Urinary bladder (tissue), 4 donors: ENCODE measurements at regions not wholly inside any gene's neighbourhood (a gene's known extent, or its start where the extent isn't known, plus 50 kb on each side); places are given as distances from the start of the nearest gene placed in this dataset. TPM values are rescaled to one million over a fixed set of nuclear protein-coding genes. Genes with fewer than 3 reads are reported as not detected.
"Not testable (repeated sequence)": the region's sequence is repeated elsewhere in the genome, so short reads cannot be mapped to it uniquely, and the experiment has no call there.

Experiments
- DNase-seq: peaks from one replicate; pipeline ENCODE4 v3.0.0-alpha.2; 2015; ENCODE audit errors: extremely low spot score
- H3K27ac ChIP-seq: one replicate; pipeline ENCODE4 v1.5.1; 2013; ENCODE audit warnings: low read depth, mild to moderate bottlenecking, moderate library complexity
- H3K36me3 ChIP-seq: one replicate; pipeline ENCODE4 v1.6.1; 2013; ENCODE audit warnings: mild to moderate bottlenecking, moderate library complexity; ENCODE audit not compliant: insufficient read depth
- H3K4me1 ChIP-seq: one replicate; pipeline ENCODE4 v1.6.1; 2013; ENCODE audit warnings: mild to moderate bottlenecking, moderate library complexity; ENCODE audit not compliant: insufficient read depth
- H3K4me3 ChIP-seq: one replicate; pipeline ENCODE4 v1.5.1; 2013; ENCODE audit warnings: low read depth, low read length
- WGBS: extraction: QIAGEN DNeasy Blood & Tissue Kit; methylation state at CpG from one replicate; pipeline ENCODE4 v1.1.7; 2013; 5-methylcytosine and 5-hydroxymethylcytosine counted together
- small RNA-seq: library from RNA; depleted of rRNA; stranded (forward); fragments of <200 nt; gene quantifications from one replicate; pipeline ENCODE3, GENCODE V24; 2014
- donor health status: healthy with polysubstance abuse.
- donor health status: healthy.

DNA sequence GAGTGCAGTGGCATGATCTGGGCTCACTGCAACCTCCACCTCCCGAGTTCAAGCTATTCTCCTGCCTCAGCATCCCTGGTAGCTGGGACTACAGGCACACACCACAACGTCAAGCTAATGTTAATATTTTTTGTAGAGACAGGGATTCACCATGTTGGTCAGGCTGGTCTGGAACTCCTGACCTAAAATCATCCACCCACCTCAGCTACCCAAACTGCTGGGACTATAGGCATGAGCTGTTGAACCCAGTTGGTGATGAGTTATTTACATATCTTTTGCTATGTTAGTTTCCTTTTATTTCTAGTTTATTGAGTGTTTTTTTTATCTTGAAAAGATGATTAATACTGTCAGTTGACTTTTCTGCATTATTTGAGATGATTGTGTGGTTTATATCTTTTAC is 53.3 kb upstream of the GPR39 start:
- H3K36me3 ChIP-seq, H3K4me1 ChIP-seq, DNase-seq, H3K4me3 ChIP-seq, H3K27ac ChIP-seq: not testable (repeated sequence)
- WGBS = 61% methylated on average over 2 of the region's 2 CpGs

DNA sequence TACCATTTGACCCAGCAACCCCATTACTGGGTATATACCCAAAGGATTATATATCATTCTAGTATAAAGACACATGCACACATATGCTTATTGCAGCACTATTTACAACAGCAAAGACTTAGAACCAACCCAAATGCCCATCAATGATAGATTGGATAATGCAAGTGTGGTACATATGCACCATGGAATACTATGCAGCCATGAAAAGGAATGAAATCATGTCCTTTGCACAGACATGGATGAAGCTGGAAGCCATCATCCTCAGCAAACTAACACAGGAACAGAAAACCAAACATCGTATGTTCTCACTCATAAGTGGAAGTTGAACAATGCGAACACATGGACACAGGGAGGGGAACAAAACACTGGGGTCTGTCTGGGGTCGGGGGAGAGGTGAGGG is 50.6 kb upstream of the GPR39 start:
- H3K4me3 ChIP-seq, DNase-seq, H3K27ac ChIP-seq, H3K36me3 ChIP-seq, H3K4me1 ChIP-seq: not testable (repeated sequence)
- WGBS = 49% methylated on average over 3 of the region's 3 CpGs

DNA sequence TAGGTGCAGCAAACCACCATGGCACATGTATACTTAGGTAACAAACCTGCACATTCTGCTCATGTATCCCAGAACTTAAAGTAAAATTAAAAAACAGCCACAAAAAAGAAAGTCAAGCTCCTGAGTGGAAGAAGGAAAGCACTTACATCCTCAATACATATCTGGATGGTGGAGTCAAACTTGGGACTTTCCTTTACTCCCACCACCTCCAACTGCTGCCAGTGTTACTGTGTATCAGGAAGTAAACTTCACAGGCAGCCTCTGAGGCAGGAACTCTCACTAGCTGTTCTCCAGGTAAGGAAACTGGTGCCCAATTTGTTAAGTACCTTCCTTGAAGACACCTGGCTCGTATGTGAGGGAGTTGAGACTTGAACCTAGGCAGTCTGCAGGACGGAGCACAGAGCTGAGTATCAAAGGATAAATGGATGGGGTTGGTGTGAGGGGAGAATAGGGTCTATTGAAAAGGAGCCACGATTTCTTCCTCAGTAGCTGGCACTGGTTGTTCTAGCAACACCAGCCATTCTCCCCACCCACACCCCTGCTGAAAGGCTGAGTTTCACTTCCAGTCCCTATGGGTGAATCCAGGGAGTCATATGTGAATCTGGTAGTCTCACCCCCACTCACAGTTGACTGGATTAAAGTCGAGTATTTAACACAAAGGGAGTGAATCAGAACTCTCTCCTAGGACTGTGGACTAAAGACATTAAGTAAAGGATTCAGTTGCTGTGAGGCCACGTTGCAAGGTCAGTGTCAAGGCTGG is 50.0 kb upstream of the GPR39 start:
- no peak for DNase-seq
- H3K36me3 ChIP-seq = no peaks in the 10 kb centered on the region
- no peak overlapping the region for H3K27ac ChIP-seq
- WGBS = 71% methylated on average over 5 of the region's 5 CpGs
- H3K4me3 ChIP-seq = no peak overlapping the region
- no peaks in the 10 kb centered on the region for H3K4me1 ChIP-seq

Small RNA genes in the stretch of these regions (small RNA-seq; reads per million reads assigned to genes)
- gene MIR663B = not detected
- 0.18 reads per million for gene RNA5-8SP5
